PC-9 (cell line): ENCODE measurements at regions not wholly inside any gene's neighbourhood (a gene's known extent, or its start where the extent isn't known, plus 50 kb on each side); places are given as distances from the start of the nearest gene placed in this dataset.

ENCODE experiments used
- CTCF ChIP-seq: fragments of 200-600 bp; sonication (generic); conservative IDR thresholded peaks from 2 replicates; pipeline ENCODE4 v1.6.1; 2017; ENCODE audit warnings: mixed run types, antibody characterized with exemption, mild to moderate bottlenecking, moderate library complexity
- EZH2 ChIP-seq: fragments of 200-600 bp; sonication (generic); IDR thresholded peaks from 2 replicates; pipeline ENCODE4 v1.8.0; 2017; ENCODE audit warnings: antibody characterized with exemption, low read depth

GRCh38 chr10:118908557-118909256 is 120.8 kb upstream of the NANOS1 start:
- no peak for TF ChIP-seq CTCF
- no peak for TF ChIP-seq EZH2
